H1 (cell line): ENCODE measurements at regions not wholly inside any gene's neighbourhood (a gene's known extent, or its start where the extent isn't known, plus 50 kb on each side); places are given as distances from the start of the nearest gene placed in this dataset.

Experiments
- CTCF ChIA-PET: fragments of 300-600 bp; sonication (Branson Sonifier 250); formaldehyde crosslinking; loops from one replicate; lab custom pipeline; 2021; ENCODE audit not compliant: partially characterized antibody; lab: Charles Lee
- POLR2A ChIA-PET: fragments of 300-600 bp; sonication (Branson Sonifier 250); formaldehyde crosslinking; loops from one replicate; lab custom pipeline; 2021; ENCODE audit warnings: inconsistent platforms; ENCODE audit not compliant: partially characterized antibody; lab: Charles Lee
- DNase-seq, 2 experiments: peaks; one replicate each; pipeline versions ENCODE4 v3.0.0 to v3.0.0-alpha.2; 2010 to 2022; ENCODE audit warnings: low spot score in 2 of 2, low read depth in 1 of 2, mixed read lengths in 1 of 2
- FAIRE-seq: peaks from 2 replicates; lab custom pipeline; 2011; peaks lifted over from hg19 to GRCh38; lab: Jason Lieb, UNC
- H2AFZ ChIP-seq: 2 replicates; pipeline ENCODE4 v1.8.1; 2012; ENCODE audit warnings: low read length, inconsistent platforms
- H2AK5ac ChIP-seq: 2 replicates; pipeline ENCODE4 v1.6.1; 2013; ENCODE audit warnings: low read depth, low read length
- H2BK120ac ChIP-seq: replicated peaks from 2 replicates; pipeline ENCODE3; 2013; ENCODE audit warnings: low read depth, low read length, inconsistent platforms
- H2BK12ac ChIP-seq: 2 replicates; pipeline ENCODE4 v1.6.1; 2013; ENCODE audit warnings: low read depth, low read length
- H2BK15ac ChIP-seq: 2 replicates; pipeline ENCODE4 v1.6.1; 2013; ENCODE audit warnings: low read length
- H2BK20ac ChIP-seq: 2 replicates; pipeline ENCODE4 v1.6.1; 2013; ENCODE audit warnings: low read length
- H2BK5ac ChIP-seq: 2 replicates; pipeline ENCODE4 v1.6.1; 2013; ENCODE audit warnings: low read depth, low read length
- H3K14ac ChIP-seq: 2 replicates; pipeline ENCODE4 v1.6.1; 2013; ENCODE audit warnings: inconsistent platforms; ENCODE audit not compliant: insufficient read length
- H3K18ac ChIP-seq: 2 replicates; pipeline ENCODE4 v1.6.1; 2013; ENCODE audit warnings: low read length; ENCODE audit errors: extremely low read depth
- H3K23ac ChIP-seq: 2 replicates; pipeline ENCODE4 v1.6.1; 2013; ENCODE audit warnings: inconsistent platforms; ENCODE audit not compliant: insufficient read length
- H3K23me2 ChIP-seq: 2 replicates; pipeline ENCODE4 v1.6.1; 2013; ENCODE audit warnings: low read depth, low read length
- H3K27ac ChIP-seq: 2 replicates; pipeline ENCODE4 v1.6.1; 2011; ENCODE audit warnings: low read depth, low read length, inconsistent platforms
- H3K27me3 ChIP-seq, 4 experiments: replicated peaks in 1 of 4; 1 replicate in 1 of 4; 2 replicates in 3 of 4; pipeline versions ENCODE4 v1.6.1 to v1.8.1; 2011 to 2013; ENCODE audit warnings: low read length in 3 of 4, mild to moderate bottlenecking in 3 of 4, inconsistent platforms in 2 of 4, mixed read lengths in 2 of 4, moderate library complexity in 1 of 4; ENCODE audit not compliant: control insufficient read depth in 3 of 4, insufficient read depth in 3 of 4; ENCODE audit errors: extremely low read depth in 1 of 4
- H3K36me3 ChIP-seq, 4 experiments: 2 replicates each; pipeline versions ENCODE4 v1.6.1 to v1.8.1; 2011 to 2013; ENCODE audit warnings: mild to moderate bottlenecking in 4 of 4, low read length in 3 of 4, moderate library complexity in 2 of 4, control low read depth in 1 of 4, inconsistent platforms in 1 of 4; ENCODE audit not compliant: insufficient read depth in 4 of 4, control insufficient read depth in 2 of 4
- H3K4ac ChIP-seq: replicated peaks from 2 replicates; pipeline ENCODE3; 2013; ENCODE audit warnings: low read length, low read depth, mixed read lengths, inconsistent platforms; ENCODE audit not compliant: insufficient read length
- H3K4me1 ChIP-seq, 4 experiments: replicated peaks in 1 of 4; 1 replicate in 1 of 4; 2 replicates in 3 of 4; pipeline versions ENCODE4 v1.6.1 to v1.8.1; 2011 to 2013; ENCODE audit warnings: low read length in 3 of 4, inconsistent platforms in 2 of 4, mixed read lengths in 1 of 4; ENCODE audit not compliant: insufficient read depth in 4 of 4, control insufficient read depth in 3 of 4
- H3K4me2 ChIP-seq, 2 experiments: 2 replicates each; pipeline versions ENCODE4 v1.6.1 to v1.8.1; 2011 to 2013; ENCODE audit warnings: low read depth in 2 of 2, low read length in 2 of 2, control low read depth in 1 of 2, inconsistent platforms in 1 of 2, mild to moderate bottlenecking in 1 of 2; ENCODE audit not compliant: insufficient read depth in 1 of 2
- H3K4me3 ChIP-seq, 4 experiments: fragments of 200-600, 300-600 bp in 1 of 4; sonication (generic), shearing (Covaris generic), sonication (Bioruptor Twin) in 1 of 4; 2 replicates each; pipeline versions ENCODE4 v1.5.1 to v1.8.1; 2011 to 2016; ENCODE audit warnings: low read length in 4 of 4, low read depth in 3 of 4, control low read depth in 2 of 4, inconsistent platforms in 2 of 4, mild to moderate bottlenecking in 2 of 4, mixed read lengths in 1 of 4, moderate library complexity in 1 of 4; ENCODE audit not compliant: insufficient read depth in 2 of 4; ENCODE audit errors: extremely low read depth in 1 of 4
- H3K56ac ChIP-seq: replicated peaks from 2 replicates; pipeline ENCODE3; 2013; ENCODE audit warnings: low read depth, mild to moderate bottlenecking, mixed read lengths, low read length, inconsistent platforms; ENCODE audit not compliant: insufficient read length
- H3K79me1 ChIP-seq: 2 replicates; pipeline ENCODE4 v1.6.1; 2013; ENCODE audit warnings: low read depth, low read length, control low read depth
- H3K79me2 ChIP-seq, 2 experiments: 2 replicates each; pipeline versions ENCODE4 v1.6.1 to v1.8.1; 2012 to 2013; ENCODE audit warnings: low read length in 2 of 2, mild to moderate bottlenecking in 2 of 2, inconsistent platforms in 1 of 2; ENCODE audit not compliant: insufficient read depth in 2 of 2, control insufficient read depth in 1 of 2
- H3K9ac ChIP-seq, 4 experiments: replicated peaks in 1 of 4; 1 replicate in 1 of 4; 2 replicates in 3 of 4; pipeline versions ENCODE4 v1.6.1 to v1.8.1; 2011 to 2013; ENCODE audit warnings: low read depth in 3 of 4, low read length in 3 of 4, control low read depth in 2 of 4, mild to moderate bottlenecking in 2 of 4, moderate library complexity in 2 of 4, inconsistent platforms in 1 of 4; ENCODE audit errors: extremely low read depth in 1 of 4
- H3K9me3 ChIP-seq, 2 experiments: 2 replicates each; pipeline versions ENCODE4 v1.6.1 to v1.8.1; 2012 to 2013; ENCODE audit warnings: mild to moderate bottlenecking in 2 of 2, moderate library complexity in 2 of 2, control low read depth in 1 of 2, inconsistent platforms in 1 of 2, low read depth in 1 of 2, low read length in 1 of 2, mixed read lengths in 1 of 2; ENCODE audit not compliant: insufficient read depth in 2 of 2
- H4K20me1 ChIP-seq, 2 experiments: replicated peaks in 1 of 2; 2 replicates each; pipeline versions ENCODE3 to v1.8.1; 2011 to 2013; ENCODE audit warnings: inconsistent platforms in 2 of 2, low read length in 2 of 2, mild to moderate bottlenecking in 1 of 2; ENCODE audit not compliant: insufficient read depth in 2 of 2, control insufficient read depth in 1 of 2
- H4K5ac ChIP-seq: 2 replicates; pipeline ENCODE4 v1.6.1; 2013; ENCODE audit warnings: low read length, low read depth, mixed read lengths, inconsistent platforms; ENCODE audit not compliant: insufficient read length
- H4K8ac ChIP-seq: 2 replicates; pipeline ENCODE4 v1.8.0; 2013; ENCODE audit warnings: mild to moderate bottlenecking, moderate library complexity, low read length, inconsistent platforms; ENCODE audit not compliant: insufficient read depth; ENCODE audit errors: extremely low read depth
- H4K91ac ChIP-seq: replicated peaks from 2 replicates; pipeline ENCODE3; 2013; ENCODE audit warnings: low read length, mixed read lengths, inconsistent platforms; ENCODE audit not compliant: insufficient read length
- CBX5 ChIP-seq: fragments of 300-800, 300-1000 bp; sonication (generic); IDR thresholded peaks from 2 replicates; pipeline ENCODE4 v1.7.1; 2016; ENCODE audit warnings: antibody characterized with exemption, low read length, low read depth
- HDAC6 ChIP-seq: IDR thresholded peaks from one replicate; pipeline ENCODE4 v1.7.1; 2012; ENCODE audit warnings: low read depth, mild to moderate bottlenecking, inconsistent platforms, low read length, moderate library complexity
- JUND ChIP-seq: IDR thresholded peaks from 2 replicates; pipeline ENCODE4 v1.6.1; 2011; ENCODE audit warnings: mild to moderate bottlenecking, improper control_type of control experiment, low read length
- POLR2A ChIP-seq, 2 experiments: IDR thresholded peaks; 1 replicate in 1 of 2; 2 replicates in 1 of 2; pipeline ENCODE4 v1.6.1; 2011; ENCODE audit warnings: low read depth in 2 of 2, low read length in 2 of 2, mild to moderate bottlenecking in 2 of 2; ENCODE audit errors: control extremely low read depth in 1 of 2
- RFX5 ChIP-seq: IDR thresholded peaks from 2 replicates; pipeline ENCODE4 v1.6.1; 2011; ENCODE audit warnings: low read depth, low read length, improper control_type of control experiment, borderline replicate concordance
- SIN3A ChIP-seq, 2 experiments: IDR thresholded peaks in 1 of 2; conservative IDR thresholded peaks in 1 of 2; 2 replicates each; pipeline ENCODE4 v1.6.1; 2011 to 2012; ENCODE audit warnings: low read length in 2 of 2, improper control_type of control experiment in 1 of 2, low read depth in 1 of 2, mild to moderate bottlenecking in 1 of 2
- SIRT6 ChIP-seq: IDR thresholded peaks from one replicate; pipeline ENCODE4 v1.7.1; 2012; ENCODE audit warnings: low read length, inconsistent platforms
- TAF1 ChIP-seq: IDR thresholded peaks from 2 replicates; pipeline ENCODE4 v1.6.1; 2011; ENCODE audit warnings: mild to moderate bottlenecking, low read depth, low read length
- WGBS, 2 experiments: shearing (Covaris generic) in 1 of 2; methylation state at CpG; one replicate each; pipeline versions ENCODE4 v1.1.6 to v1.1.7; 2013 to 2015; ENCODE audit warnings: low lambda C conversion rate in 2 of 2, mixed read lengths in 2 of 2, inconsistent platforms in 1 of 2, low coverage in 1 of 2, missing lambda C conversion rate in 1 of 2; ENCODE audit not compliant: insufficient replicate concordance in 2 of 2, insufficient coverage in 1 of 2, insufficient read length in 1 of 2; ENCODE audit errors: extremely low coverage in 1 of 2, missing lambda C conversion rate in 1 of 2; 5-methylcytosine and 5-hydroxymethylcytosine counted together
- TF ChIP-seq, protein P1 (sequence below): IDR thresholded peaks from 2 replicates; pipeline ENCODE4 v1.6.1; 2012; ENCODE audit warnings: inconsistent platforms
- TF ChIP-seq, protein P2 (sequence below): IDR thresholded peaks from 2 replicates; pipeline ENCODE4 v1.6.1; 2011; ENCODE audit warnings: low read length, improper control_type of control experiment

DNA sequence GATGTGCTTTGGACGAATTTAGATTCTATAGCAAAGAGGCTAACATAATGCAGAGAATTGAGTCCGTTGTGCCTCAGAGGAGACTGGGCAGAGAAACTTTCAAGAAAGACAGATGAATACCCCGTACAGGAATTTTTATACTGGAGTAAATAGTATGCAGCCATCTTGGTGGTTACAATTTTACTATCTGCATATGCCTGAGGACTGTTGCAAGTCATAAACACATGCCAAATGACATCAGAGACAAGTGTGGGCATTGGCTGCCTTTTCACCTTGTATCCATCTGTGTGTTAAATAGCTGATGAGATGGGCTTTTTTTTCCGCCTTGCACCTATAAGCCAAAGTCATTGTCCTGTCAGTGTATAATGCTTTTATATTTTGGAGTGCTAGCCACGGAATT is 267.5 kb upstream of the SP4 start:
- Histone ChIP-seq H2AFZ (no peak overlapping the region), H3K9ac (no peak overlapping the region)
- CTCF ChIA-PET = interaction anchor here (0.6 to 1.1 kb wide), 5 partner anchors 13 to 607 kb away, joined by 3 read pairs; no protein-coding TSS in a partner anchor

More for the DNA sequence above, 267.5 kb upstream of the SP4 start:
- Histone ChIP-seq H3K4me3 (no peak overlapping the region), H3K79me2 (no peaks in the 10 kb centered on the region), H4K5ac (no peak overlapping the region), H2AK5ac (no peak overlapping the region), H3K36me3 (peaks cover 0 to 3% (median 0%) of the 10 kb centered on the region in 4 experiments; a peak in 1 of 8 replicates), H4K20me1 (no peaks in the 10 kb centered on the region), H3K23me2 (no peaks in the 10 kb centered on the region), H2BK120ac (no peak overlapping the region), H3K14ac (no peak overlapping the region), H3K27ac (no peak overlapping the region), H3K79me1 (no peaks in the 10 kb centered on the region), H3K4ac (no peak overlapping the region), H4K8ac (no peak overlapping the region), H3K27me3 (peaks cover 0 to 2% (median 0%) of the 10 kb centered on the region in 4 experiments; a peak in 1 of 7 replicates), H3K18ac (no peak overlapping the region), H2BK12ac (no peak overlapping the region), H2BK20ac (no peak overlapping the region), H2BK5ac (no peak overlapping the region), H4K91ac (no peak overlapping the region), H3K56ac (no peak overlapping the region), H3K4me2 (no peak overlapping the region), H3K9me3 (peaks cover 0 to 4% of the 10 kb centered on the region in 2 experiments; a peak in 1 of 4 replicates), H3K23ac (no peak overlapping the region), H2BK15ac (no peak overlapping the region), H3K4me1 (no peaks in the 10 kb centered on the region)
- FAIRE-seq (no peak), DNase-seq (no peak)
- no peak for TF ChIP-seq HDAC6
- TF ChIP-seq, protein P1, sequence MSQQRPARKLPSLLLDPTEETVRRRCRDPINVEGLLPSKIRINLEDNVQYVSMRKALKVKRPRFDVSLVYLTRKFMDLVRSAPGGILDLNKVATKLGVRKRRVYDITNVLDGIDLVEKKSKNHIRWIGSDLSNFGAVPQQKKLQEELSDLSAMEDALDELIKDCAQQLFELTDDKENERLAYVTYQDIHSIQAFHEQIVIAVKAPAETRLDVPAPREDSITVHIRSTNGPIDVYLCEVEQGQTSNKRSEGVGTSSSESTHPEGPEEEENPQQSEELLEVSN = no peak
- TF ChIP-seq, protein P2, sequence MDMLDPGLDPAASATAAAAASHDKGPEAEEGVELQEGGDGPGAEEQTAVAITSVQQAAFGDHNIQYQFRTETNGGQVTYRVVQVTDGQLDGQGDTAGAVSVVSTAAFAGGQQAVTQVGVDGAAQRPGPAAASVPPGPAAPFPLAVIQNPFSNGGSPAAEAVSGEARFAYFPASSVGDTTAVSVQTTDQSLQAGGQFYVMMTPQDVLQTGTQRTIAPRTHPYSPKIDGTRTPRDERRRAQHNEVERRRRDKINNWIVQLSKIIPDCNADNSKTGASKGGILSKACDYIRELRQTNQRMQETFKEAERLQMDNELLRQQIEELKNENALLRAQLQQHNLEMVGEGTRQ = no peak
- TF ChIP-seq POLR2A (IDR thresholded peaks at IDR 0.05; ENCODE audit: control extremely low read depth in 1 of 2, low read depth in 2 of 2, low read length in 2 of 2) = no peak
- TF ChIP-seq SIRT6 = no peak
- no peak for TF ChIP-seq CBX5
- no peak for TF ChIP-seq SIN3A (conservative IDR thresholded peaks at IDR 0.05 in 1 of 2, IDR thresholded peaks at IDR 0.05 in 1 of 2; ENCODE audit: low read depth in 1 of 2, low read length in 2 of 2)
- no peak for TF ChIP-seq JUND
- TF ChIP-seq RFX5 = no peak
- no peak for TF ChIP-seq TAF1
- 90% methylated on average over 5 of the region's 5 CpGs; no CpG with 5 or more reads in 1 of the 2 experiments for WGBS, 2 experiments
- POLR2A ChIA-PET = interaction anchor here (1.3 to 2.0 kb wide), 2 partner anchors 10 to 12 kb away, joined by 3 to 6 read pairs; no protein-coding TSS in a partner anchor
